Activated T-cell treated with anti-CD3 and anti-CD28 coated beads, Interleukin-2, amount 50 U/mL, for 72 hours (primary cell): ENCODE measurements at regions not wholly inside any gene's neighbourhood (a gene's known extent, or its start where the extent isn't known, plus 50 kb on each side); places are given as distances from the start of the nearest gene placed in this dataset.

ENCODE experiments used
- ATAC-seq, 2 donors: fragments of 150-1000 bp; cut with Tn5 transposase; replicated peaks in 1 of 2; 2 replicates each; pipeline ENCODE4 v1.10.0; 2021; ENCODE audit warnings: moderate library complexity in 2 of 2, mild to moderate bottlenecking in 1 of 2
- DNase-seq, 2 donors: peaks; one replicate each; pipeline ENCODE4 v3.0.0; 2021 to 2022; ENCODE audit warnings: mixed read lengths in 1 of 2
- H3K27ac Mint-ChIP-seq: one replicate; pipeline ENCODE4 v1.8.0; 2022; ENCODE audit warnings: mild to moderate bottlenecking, moderate library complexity, mixed read lengths
- H3K27me3 Mint-ChIP-seq: one replicate; pipeline ENCODE4 v1.8.0; 2022; ENCODE audit warnings: low read depth, mixed read lengths
- H3K36me3 Mint-ChIP-seq, 2 donors: one replicate each; pipeline ENCODE4 v1.8.0; 2022; ENCODE audit warnings: mixed read lengths in 2 of 2, mild to moderate bottlenecking in 1 of 2; ENCODE audit not compliant: insufficient read depth in 2 of 2
- H3K4me1 Mint-ChIP-seq: one replicate; pipeline ENCODE4 v1.8.0; 2022; ENCODE audit warnings: low read depth, mixed read lengths
- H3K4me3 Mint-ChIP-seq, 2 donors: one replicate each; pipeline ENCODE4 v1.8.0; 2022; ENCODE audit warnings: mild to moderate bottlenecking in 2 of 2, mixed read lengths in 2 of 2, moderate library complexity in 2 of 2
- H3K9me3 Mint-ChIP-seq, 2 donors: one replicate each; pipeline ENCODE4 v1.8.0; 2022; ENCODE audit warnings: mixed read lengths in 2 of 2

GRCh38 chr6:33875141-33875581, 71.4 kb upstream of the MLN start:
- Mint-ChIP-seq H3K36me3 (no peaks in the 10 kb centered on the region), H3K9me3 (no peaks in the 10 kb centered on the region), H3K27me3 (peaks cover 13% of the 10 kb centered on the region), H3K4me1 (peaks cover 5% of the 10 kb centered on the region), H3K27ac (no peak overlapping the region), H3K4me3 (no peak overlapping the region)
- DNase-seq, result no peak
- ATAC-seq, result no peak

DNA sequence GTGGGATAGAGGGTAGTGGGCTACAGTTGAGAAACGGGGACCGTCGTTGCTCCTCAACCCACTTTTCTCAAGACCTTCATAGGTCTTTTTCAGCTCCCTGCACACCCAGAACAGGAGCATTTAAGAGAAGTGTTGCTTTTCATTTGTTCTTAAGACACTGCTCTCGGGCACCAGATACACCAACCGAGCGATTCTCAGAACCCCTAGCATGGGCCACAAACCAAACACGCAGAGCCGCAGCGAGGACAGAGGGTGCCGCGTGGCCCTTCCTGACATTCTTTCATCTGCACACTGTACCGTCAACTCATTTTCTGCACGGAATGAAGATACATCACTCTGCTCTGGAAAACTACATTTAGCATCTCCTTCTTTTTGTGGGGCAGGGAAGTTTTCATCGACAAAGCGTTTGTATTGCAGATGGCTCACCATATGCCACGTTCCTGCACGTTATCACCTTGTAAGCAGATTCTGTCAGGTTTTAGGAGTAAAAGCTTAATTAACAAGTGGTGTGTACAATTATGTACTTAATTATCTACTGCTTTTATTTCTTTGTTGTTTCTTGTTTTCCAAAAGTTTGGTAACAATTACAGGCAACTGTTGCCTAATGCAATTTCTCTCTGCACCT, 70.4 kb upstream of the MLN start:
- ATAC-seq (no peak), DNase-seq (no peak)
- no peak overlapping the region for H3K4me3 Mint-ChIP-seq
- H3K27ac Mint-ChIP-seq, result no peak overlapping the region
- H3K36me3 Mint-ChIP-seq, result no peaks in the 10 kb centered on the region
- H3K4me1 Mint-ChIP-seq, result peaks cover 5% of the 10 kb centered on the region
- H3K9me3 Mint-ChIP-seq, result no peaks in the 10 kb centered on the region
- H3K27me3 Mint-ChIP-seq, result peaks cover 14% of the 10 kb centered on the region

DNA sequence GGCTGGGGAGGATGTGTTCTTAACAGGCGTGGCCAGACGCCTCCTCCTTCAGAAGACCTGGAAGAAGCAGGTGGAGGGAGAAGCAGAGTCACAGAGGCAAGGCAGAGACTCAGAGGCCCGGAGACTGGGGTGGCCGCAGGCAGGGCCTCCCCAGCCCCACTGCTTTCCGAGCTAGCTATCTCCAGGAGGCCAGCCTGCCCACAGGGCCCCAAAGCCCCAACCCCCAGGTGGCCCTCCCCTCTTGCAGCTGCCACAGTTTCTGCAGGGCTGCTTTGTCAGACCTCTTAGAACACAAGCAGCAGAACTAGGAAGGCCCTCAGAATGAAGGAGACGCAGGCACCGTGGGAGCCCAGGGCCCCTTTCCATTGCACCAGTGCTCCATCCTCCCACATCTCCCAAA, 69.0 kb upstream of the MLN start:
- H3K9me3 Mint-ChIP-seq, result no peaks in the 10 kb centered on the region
- H3K4me1 Mint-ChIP-seq, result peaks cover 5% of the 10 kb centered on the region
- DNase-seq (no peak), ATAC-seq (no peak)
- H3K4me3 Mint-ChIP-seq, result no peak overlapping the region
- H3K27me3 Mint-ChIP-seq, result peaks cover 19% of the 10 kb centered on the region
- no peak overlapping the region for H3K27ac Mint-ChIP-seq
- no peaks in the 10 kb centered on the region for H3K36me3 Mint-ChIP-seq

DNA sequence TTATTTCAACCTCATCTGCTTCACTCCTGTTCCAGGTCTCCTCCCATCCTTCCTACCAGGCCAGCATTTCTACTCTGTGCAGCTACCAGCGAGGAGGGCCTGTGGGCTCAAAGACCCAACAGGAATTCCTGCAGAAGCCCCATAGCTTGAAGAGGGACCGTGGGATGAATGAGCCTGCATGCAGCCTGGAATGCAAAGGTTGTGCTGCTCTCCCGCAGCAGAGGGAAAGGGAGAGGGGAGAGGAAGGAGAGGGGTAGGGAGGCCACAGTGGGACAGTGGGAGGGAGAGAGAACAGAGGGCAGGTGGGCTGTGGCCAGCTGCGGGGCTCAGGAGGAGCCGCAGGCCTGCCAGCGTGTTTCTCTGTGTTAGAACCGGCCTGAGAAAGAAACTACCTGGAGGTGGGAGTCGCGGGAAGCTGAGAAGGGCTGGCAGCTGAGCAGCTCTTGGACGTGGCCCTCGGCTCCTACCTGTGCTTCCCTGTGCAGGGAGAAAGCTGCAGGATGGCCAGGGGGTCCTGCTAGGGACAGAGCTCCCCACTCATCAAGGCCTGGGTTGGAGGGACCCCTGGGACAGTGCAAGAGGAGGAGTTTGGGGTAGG, 66.1 kb upstream of the MLN start:
- DNase-seq, result no peak
- Mint-ChIP-seq H3K27me3 (peaks cover 18% of the 10 kb centered on the region), H3K9me3 (peaks cover 2 to 4% of the 10 kb centered on the region in 2 donors), H3K36me3 (peaks cover 3% of the 10 kb centered on the region in 2 donors), H3K4me3 (no peak overlapping the region), H3K27ac (no peak overlapping the region), H3K4me1 (peaks cover 5% of the 10 kb centered on the region)
- ATAC-seq, result no peak

DNA sequence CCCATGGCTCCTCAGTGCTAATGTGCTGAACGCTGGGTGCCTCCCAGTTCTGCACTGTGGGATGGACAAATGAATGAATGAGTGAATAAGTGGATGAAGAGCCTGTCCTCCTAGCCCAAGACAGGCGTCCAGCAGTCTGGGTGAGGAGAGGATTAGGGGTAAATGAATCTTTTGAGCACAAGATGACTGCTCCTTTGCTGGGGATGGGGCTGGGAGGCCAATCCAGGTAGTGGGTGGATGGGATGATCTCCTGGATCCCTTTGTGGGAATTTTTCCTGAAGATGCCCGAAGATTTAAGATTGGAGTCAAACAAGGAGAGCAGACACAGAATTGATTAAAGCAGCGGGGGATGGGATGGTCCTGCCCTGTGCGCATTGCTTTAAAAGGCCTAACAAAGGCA, 65.3 kb upstream of the MLN start:
- H3K9me3 Mint-ChIP-seq, result peaks cover 2 to 4% of the 10 kb centered on the region in 2 donors
- ATAC-seq, result no peak
- H3K4me1 Mint-ChIP-seq, result peaks cover 8% of the 10 kb centered on the region
- H3K36me3 Mint-ChIP-seq, result peaks cover 3 to 4% of the 10 kb centered on the region in 2 donors
- no peak for DNase-seq
- no peak overlapping the region for H3K4me3 Mint-ChIP-seq
- H3K27ac Mint-ChIP-seq, result no peak overlapping the region
- peaks cover 21% of the 10 kb centered on the region for H3K27me3 Mint-ChIP-seq

GRCh38 chr6:33868141-33868540, 64.3 kb upstream of the MLN start:
- H3K27ac Mint-ChIP-seq, result no peak overlapping the region
- H3K4me3 Mint-ChIP-seq, result no peak overlapping the region
- H3K9me3 Mint-ChIP-seq, result peaks cover 4 to 5% of the 10 kb centered on the region in 2 donors
- peaks cover 4 to 5% of the 10 kb centered on the region in 2 donors for H3K36me3 Mint-ChIP-seq
- ATAC-seq (no peak), DNase-seq (no peak)
- peaks cover 12% of the 10 kb centered on the region for H3K4me1 Mint-ChIP-seq
- peaks cover 26% of the 10 kb centered on the region for H3K27me3 Mint-ChIP-seq

GRCh38 chr6:33865478-33866077, 61.8 kb upstream of the MLN start:
- no peak for DNase-seq
- no peak for ATAC-seq
- H3K9me3 Mint-ChIP-seq, result peaks cover 4 to 5% of the 10 kb centered on the region in 2 donors
- peaks cover 25% of the 10 kb centered on the region for H3K4me1 Mint-ChIP-seq
- H3K27me3 Mint-ChIP-seq, result peaks cover 38% of the 10 kb centered on the region
- H3K27ac Mint-ChIP-seq, result no peak overlapping the region
- no peak overlapping the region for H3K4me3 Mint-ChIP-seq
- peaks cover 4 to 5% of the 10 kb centered on the region in 2 donors for H3K36me3 Mint-ChIP-seq

DNA sequence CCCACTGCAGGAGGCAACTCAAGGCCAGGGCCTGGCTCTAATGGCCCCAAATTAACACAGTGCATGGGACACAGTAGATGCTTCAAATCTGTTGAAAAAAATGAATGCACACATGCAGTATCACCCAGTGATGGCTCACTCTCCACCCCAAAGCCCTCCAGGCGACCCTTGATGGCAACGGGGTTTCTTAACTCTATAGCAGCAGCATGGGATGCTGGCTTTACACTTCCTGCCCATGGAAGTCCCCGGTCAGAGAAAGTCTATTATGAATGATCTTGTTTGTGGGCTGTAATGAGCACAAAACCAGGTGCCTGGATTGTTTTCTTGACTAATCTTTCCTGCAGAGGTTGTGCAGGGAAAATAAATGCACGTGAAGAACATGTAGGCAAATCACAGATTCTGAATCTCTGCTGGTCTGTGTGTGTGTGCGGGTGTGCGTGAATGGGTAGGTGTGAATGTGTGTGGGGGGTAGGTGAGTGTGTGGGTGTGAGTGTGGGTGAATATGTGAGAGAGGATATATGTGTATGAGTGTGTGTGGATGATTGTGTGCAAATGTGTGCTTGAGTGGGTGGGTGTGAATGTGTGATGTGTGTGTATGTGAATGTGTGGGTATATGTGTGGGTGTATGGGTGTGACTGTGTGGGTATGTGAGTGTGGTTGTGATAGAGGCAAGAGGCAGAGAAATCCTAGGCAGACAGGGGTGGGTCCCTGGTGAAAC, 60.1 kb upstream of the MLN start:
- DNase-seq (no peak), ATAC-seq (peak; percentile 18 to 23)
- Mint-ChIP-seq H3K27me3 (peaks cover 35% of the 10 kb centered on the region), H3K27ac (no peak overlapping the region), H3K4me3 (no peak overlapping the region), H3K36me3 (peaks cover 4 to 5% of the 10 kb centered on the region in 2 donors), H3K9me3 (peaks cover 4 to 5% of the 10 kb centered on the region in 2 donors), H3K4me1 (peaks cover 32% of the 10 kb centered on the region)

GRCh38 chr6:33863084-33863483, 59.3 kb upstream of the MLN start:
- H3K27ac Mint-ChIP-seq, result no peak overlapping the region
- H3K4me1 Mint-ChIP-seq, result peaks cover 39% of the 10 kb centered on the region
- DNase-seq, result no peak
- H3K36me3 Mint-ChIP-seq, result peaks cover 4 to 5% of the 10 kb centered on the region in 2 donors
- H3K4me3 Mint-ChIP-seq, result no peak overlapping the region
- peaks cover 4 to 5% of the 10 kb centered on the region in 2 donors for H3K9me3 Mint-ChIP-seq
- ATAC-seq, result no peak
- H3K27me3 Mint-ChIP-seq, result peaks cover 39% of the 10 kb centered on the region

DNA sequence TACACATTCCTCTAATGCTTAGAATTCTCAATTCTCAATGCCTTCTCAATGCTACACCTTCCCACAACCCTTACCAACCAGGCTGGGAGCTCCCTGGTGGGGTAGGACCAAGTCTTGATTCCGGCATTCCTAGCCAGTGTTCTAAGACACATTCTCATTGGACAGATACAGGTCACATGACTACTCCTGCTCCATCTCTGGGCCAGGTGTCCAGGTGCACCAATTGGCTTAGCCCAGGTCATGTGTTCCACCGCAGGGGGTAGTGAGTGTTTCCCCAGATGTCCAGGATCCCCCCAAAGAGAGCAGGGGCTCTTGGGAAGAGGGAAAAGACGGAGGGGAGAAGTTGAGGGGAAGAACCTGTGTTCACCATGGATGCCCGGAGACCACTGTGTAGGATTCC, 58.7 kb upstream of the MLN start:
- H3K36me3 Mint-ChIP-seq, result peaks cover 4 to 5% of the 10 kb centered on the region in 2 donors
- H3K27me3 Mint-ChIP-seq, result peaks cover 39% of the 10 kb centered on the region
- peaks cover 4 to 5% of the 10 kb centered on the region in 2 donors for H3K9me3 Mint-ChIP-seq
- DNase-seq, result no peak
- no peak overlapping the region for H3K4me3 Mint-ChIP-seq
- ATAC-seq, result no peak
- H3K27ac Mint-ChIP-seq, result no peak overlapping the region
- peaks cover 45% of the 10 kb centered on the region for H3K4me1 Mint-ChIP-seq

DNA sequence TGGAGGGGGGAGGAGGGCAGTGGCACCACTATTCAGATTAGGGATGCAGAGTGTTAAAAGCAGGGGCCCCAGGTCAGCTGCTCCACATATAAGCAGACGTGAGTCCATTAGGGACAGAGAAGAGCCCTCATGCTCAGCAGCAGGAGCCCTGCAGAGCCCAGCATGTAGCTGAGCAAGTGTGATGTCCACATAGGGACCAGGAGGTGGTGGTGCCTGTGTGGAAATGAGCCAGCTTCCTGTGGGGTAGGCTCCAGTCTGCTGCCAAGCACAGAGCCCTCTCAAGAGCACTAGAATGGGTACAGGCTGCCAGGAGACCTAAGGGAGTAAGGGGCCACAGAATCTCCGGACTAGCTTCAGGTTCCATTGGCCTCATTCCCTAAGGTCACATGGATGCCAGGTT, 57.9 kb upstream of the MLN start:
- no peak for DNase-seq
- H3K27me3 Mint-ChIP-seq, result peaks cover 44% of the 10 kb centered on the region
- H3K36me3 Mint-ChIP-seq, result peaks cover 4 to 5% of the 10 kb centered on the region in 2 donors
- H3K9me3 Mint-ChIP-seq, result peaks cover 4 to 5% of the 10 kb centered on the region in 2 donors
- no peak overlapping the region for H3K27ac Mint-ChIP-seq
- no peak for ATAC-seq
- no peak overlapping the region for H3K4me3 Mint-ChIP-seq
- H3K4me1 Mint-ChIP-seq, result peaks cover 53% of the 10 kb centered on the region

DNA sequence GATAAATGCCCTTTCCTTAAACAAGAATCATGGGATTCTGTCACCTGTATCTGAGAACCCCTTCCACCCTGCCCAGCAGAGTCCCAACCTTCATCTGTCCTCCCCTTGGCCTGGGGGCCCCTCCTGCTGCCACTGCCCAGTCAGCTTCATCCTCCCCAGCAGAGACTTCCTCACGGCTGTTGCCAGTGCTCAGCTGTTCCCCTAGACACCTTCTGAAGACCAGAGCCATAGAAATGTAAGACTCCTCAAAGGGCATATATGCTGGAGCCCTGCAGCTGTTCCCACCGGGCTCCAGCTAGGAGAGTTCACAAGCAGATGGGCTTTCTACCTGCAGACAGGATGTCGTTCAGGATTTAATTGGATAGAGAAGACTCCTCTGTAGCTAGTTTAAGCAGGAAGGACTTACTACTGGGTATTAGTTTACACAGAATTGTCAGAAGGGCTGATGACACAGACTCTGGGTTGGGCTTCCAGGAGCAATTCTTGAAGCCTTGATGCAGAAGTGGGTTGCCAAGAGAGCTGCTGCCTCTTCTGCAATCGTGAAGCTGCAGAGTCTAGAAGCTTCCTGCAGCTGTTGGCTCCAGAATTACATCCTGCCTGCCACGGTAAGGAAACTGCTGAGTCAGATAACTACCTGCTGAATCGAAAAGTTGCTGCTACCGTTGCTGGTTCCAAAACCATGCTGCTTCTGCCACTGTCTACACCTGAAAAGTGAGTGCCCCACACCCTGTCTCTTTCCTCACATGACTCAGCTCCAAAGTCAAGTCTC, 57.1 kb upstream of the MLN start:
- H3K27me3 Mint-ChIP-seq, result peaks cover 40% of the 10 kb centered on the region
- H3K4me1 Mint-ChIP-seq, result peaks cover 61% of the 10 kb centered on the region
- ATAC-seq (peak; percentile 20 to 41), DNase-seq (peak; percentile 20 to 34)
- H3K27ac Mint-ChIP-seq, result no peak overlapping the region
- peaks cover 2 to 3% of the 10 kb centered on the region in 2 donors for H3K9me3 Mint-ChIP-seq
- no peak overlapping the region for H3K4me3 Mint-ChIP-seq
- peaks cover 2 to 3% of the 10 kb centered on the region in 2 donors for H3K36me3 Mint-ChIP-seq
